ENCODE measurements at regions not wholly inside any gene's neighbourhood (a gene's known extent, or its start where the extent isn't known, plus 50 kb on each side); places are given as distances from the start of the nearest gene placed in this dataset.

DNA sequence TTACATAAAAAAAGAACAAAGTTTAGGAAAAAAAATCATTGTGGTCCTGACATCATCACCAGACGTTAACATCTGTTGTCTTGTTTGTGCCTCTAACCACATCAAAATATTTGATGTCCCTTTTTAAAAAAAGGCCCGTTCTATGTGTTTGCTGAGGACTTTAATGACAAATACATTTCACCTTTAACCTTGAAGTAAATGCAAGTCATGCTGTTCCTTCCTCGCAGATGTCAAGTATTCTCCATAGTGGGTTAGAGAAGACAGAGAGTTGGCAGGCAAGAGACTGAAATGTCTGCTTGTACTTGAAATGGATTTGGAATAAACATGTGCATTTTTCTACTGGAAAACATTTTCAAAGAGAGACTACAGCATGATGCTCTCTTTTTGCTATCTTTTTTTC lies 134.9 kb downstream of the FGF9 start:
- TF ChIP-seq SIN3A (IDR thresholded peaks at IDR 0.05; ENCODE audit: borderline replicate concordance, insufficient read depth, low read length) (no peak), FOXP2 (optimal IDR thresholded peaks at IDR 0.05; ENCODE audit: borderline replicate concordance, extremely low read depth, extremely low read length, insufficient read depth) (no peak)

DNA sequence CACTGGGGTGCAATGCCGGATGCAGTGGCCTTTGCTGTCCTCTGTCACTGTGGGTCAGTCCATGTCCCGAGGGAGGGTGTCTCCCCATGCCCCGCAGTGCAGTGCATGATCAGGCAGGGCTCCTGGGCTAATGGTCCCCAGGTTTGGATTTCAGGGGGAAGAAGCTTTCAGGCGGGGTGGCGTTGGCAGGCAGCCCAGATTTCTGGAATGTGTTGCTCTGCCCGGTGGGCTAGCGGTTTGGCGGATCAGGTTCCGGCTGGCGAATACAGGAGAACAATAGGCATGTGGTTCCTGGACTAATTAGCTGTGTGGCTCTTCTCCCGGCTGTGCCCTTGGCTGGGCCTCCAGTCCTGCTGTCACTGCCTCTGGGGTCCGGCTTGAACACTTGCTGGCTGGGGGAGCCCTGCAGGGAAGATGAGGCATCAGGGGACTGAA lies 141.3 kb downstream of the FGF9 start:
- TF ChIP-seq POLR2AphosphoS5 (IDR thresholded peaks at IDR 0.05; ENCODE audit: low read depth, low read length) (no peak), FOXP2 (optimal IDR thresholded peaks at IDR 0.05; ENCODE audit: borderline replicate concordance, extremely low read depth, extremely low read length, insufficient read depth) (no peak), TAF1 (IDR thresholded peaks at IDR 0.05; ENCODE audit: borderline replicate concordance, insufficient read depth, low read length) (no peak), SIN3A (IDR thresholded peaks at IDR 0.05; ENCODE audit: borderline replicate concordance, insufficient read depth, low read length) (no peak)
- TF ChIP-seq, protein P1, sequence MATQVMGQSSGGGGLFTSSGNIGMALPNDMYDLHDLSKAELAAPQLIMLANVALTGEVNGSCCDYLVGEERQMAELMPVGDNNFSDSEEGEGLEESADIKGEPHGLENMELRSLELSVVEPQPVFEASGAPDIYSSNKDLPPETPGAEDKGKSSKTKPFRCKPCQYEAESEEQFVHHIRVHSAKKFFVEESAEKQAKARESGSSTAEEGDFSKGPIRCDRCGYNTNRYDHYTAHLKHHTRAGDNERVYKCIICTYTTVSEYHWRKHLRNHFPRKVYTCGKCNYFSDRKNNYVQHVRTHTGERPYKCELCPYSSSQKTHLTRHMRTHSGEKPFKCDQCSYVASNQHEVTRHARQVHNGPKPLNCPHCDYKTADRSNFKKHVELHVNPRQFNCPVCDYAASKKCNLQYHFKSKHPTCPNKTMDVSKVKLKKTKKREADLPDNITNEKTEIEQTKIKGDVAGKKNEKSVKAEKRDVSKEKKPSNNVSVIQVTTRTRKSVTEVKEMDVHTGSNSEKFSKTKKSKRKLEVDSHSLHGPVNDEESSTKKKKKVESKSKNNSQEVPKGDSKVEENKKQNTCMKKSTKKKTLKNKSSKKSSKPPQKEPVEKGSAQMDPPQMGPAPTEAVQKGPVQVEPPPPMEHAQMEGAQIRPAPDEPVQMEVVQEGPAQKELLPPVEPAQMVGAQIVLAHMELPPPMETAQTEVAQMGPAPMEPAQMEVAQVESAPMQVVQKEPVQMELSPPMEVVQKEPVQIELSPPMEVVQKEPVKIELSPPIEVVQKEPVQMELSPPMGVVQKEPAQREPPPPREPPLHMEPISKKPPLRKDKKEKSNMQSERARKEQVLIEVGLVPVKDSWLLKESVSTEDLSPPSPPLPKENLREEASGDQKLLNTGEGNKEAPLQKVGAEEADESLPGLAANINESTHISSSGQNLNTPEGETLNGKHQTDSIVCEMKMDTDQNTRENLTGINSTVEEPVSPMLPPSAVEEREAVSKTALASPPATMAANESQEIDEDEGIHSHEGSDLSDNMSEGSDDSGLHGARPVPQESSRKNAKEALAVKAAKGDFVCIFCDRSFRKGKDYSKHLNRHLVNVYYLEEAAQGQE (IDR thresholded peaks at IDR 0.05; ENCODE audit: insufficient read depth in 1 of 2, low read depth in 2 of 2, low read length in 2 of 2) = no peak

DNA sequence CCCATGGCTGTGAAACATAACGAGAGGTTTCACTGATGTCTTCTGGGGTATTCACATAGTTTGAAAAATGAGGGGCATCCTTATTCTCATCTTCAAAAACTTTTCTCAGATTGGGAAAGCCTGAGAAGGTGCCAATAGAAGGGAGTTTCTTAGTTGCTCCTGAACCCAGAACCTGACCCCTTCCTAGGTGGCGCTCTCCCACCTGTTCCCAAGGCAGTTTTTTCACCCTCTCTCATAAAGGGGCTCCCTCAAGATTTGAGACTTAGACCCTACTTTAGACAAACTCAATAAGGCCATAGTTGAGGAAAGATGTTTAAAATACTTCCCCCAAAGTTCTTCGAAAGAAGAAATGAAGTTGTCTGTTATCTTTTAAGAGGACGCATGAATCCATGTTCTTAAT lies 142.2 kb downstream of the FGF9 start:
- TF ChIP-seq POLR2AphosphoS5 (IDR thresholded peaks at IDR 0.05; ENCODE audit: low read depth, low read length) = no peak
- TF ChIP-seq TAF1 (IDR thresholded peaks at IDR 0.05; ENCODE audit: borderline replicate concordance, insufficient read depth, low read length) = no peak
- no peak for TF ChIP-seq FOXP2 (optimal IDR thresholded peaks at IDR 0.05; ENCODE audit: borderline replicate concordance, extremely low read depth, extremely low read length, insufficient read depth)
- TF ChIP-seq, protein P1 (IDR thresholded peaks at IDR 0.05; ENCODE audit: insufficient read depth in 1 of 2, low read depth in 2 of 2, low read length in 2 of 2) = no peak
- TF ChIP-seq SIN3A (IDR thresholded peaks at IDR 0.05; ENCODE audit: borderline replicate concordance, insufficient read depth, low read length) = no peak

DNA sequence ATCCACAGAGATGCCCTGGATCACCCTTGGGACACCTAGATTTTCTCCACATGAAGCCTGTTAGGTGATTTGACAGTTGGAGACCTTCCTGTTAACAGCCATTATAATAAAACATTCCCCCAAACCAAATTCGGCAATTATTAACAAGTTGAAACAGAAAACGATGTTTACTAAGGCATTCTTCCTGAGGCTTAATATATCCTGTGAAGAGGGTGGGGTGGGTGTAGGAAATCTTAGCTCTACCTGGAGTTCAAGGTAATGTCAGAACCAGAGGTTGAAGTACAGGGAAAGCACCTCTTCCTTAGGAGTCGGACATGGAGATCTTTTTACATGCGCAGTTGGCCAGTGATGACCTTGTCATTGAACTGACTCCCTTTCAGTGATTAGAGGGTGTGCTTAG lies 143.0 kb downstream of the FGF9 start:
- TF ChIP-seq POLR2AphosphoS5 (IDR thresholded peaks at IDR 0.05; ENCODE audit: low read depth, low read length) (no peak), SIN3A (IDR thresholded peaks at IDR 0.05; ENCODE audit: borderline replicate concordance, insufficient read depth, low read length) (no peak), TAF1 (IDR thresholded peaks at IDR 0.05; ENCODE audit: borderline replicate concordance, insufficient read depth, low read length) (no peak), FOXP2 (optimal IDR thresholded peaks at IDR 0.05; ENCODE audit: borderline replicate concordance, extremely low read depth, extremely low read length, insufficient read depth) (no peak)
- TF ChIP-seq, protein P1 (IDR thresholded peaks at IDR 0.05; ENCODE audit: insufficient read depth in 1 of 2, low read depth in 2 of 2, low read length in 2 of 2) = no peak

DNA sequence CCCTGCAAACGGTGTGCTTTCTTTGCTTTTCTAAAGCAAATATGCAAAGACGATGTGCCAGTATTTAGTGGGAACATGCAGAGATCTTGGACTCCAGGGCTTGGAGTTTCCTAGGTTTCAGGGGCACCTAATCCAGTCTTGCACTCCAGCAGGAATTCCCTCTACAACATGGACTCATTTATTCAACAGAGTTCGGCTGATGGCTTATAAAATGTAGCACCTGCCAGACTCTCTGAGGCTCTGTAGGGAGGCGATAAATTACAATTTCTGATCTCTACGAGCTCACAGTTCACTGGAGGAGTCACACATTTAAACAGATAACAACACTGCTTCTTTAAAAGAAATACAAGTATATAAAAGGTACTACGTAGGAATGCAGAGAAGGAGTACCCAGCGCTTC lies 143.7 kb downstream of the FGF9 start:
- TF ChIP-seq, protein P1 (IDR thresholded peaks at IDR 0.05; ENCODE audit: insufficient read depth in 1 of 2, low read depth in 2 of 2, low read length in 2 of 2) = no peak
- TF ChIP-seq TAF1 (IDR thresholded peaks at IDR 0.05; ENCODE audit: borderline replicate concordance, insufficient read depth, low read length) (no peak), POLR2AphosphoS5 (IDR thresholded peaks at IDR 0.05; ENCODE audit: low read depth, low read length) (no peak)
